Pancreas (tissue), 10 donors: ENCODE measurements at regions not wholly inside any gene's neighbourhood (a gene's known extent, or its start where the extent isn't known, plus 50 kb on each side); places are given as distances from the start of the nearest gene placed in this dataset.
A peak's percentile ranks its signal among the peaks of the same experiment; 100 is the strongest.

Source experiments
- ATAC-seq, 4 donors: fragments of 200-7000 bp; cut with Tn5 transposase; one replicate each; pipeline versions ENCODE4 v1.8.0 to v1.9.1; 2020; ENCODE audit warnings: mild to moderate bottlenecking in 4 of 4, moderate library complexity in 4 of 4
- DNase-seq, 6 donors: peaks; one replicate each; pipeline ENCODE4 v3.0.0-alpha.2; 2020
- FAIRE-seq: peaks from 2 replicates; lab custom pipeline; 2012; peaks lifted over from hg19 to GRCh38; lab: Jason Lieb, UNC
- H3K27ac ChIP-seq, 4 donors: fragments of 200-600 bp; sonication (generic); 1 replicate in 3 of 4; 2 replicates in 1 of 4; pipeline versions ENCODE4 v1.5.0 to v1.8.0; 2020
- H3K27me3 ChIP-seq, 4 donors: fragments of 200-600 bp; one replicate each; pipeline ENCODE4 v1.8.0; 2021
- H3K36me3 ChIP-seq, 3 donors: fragments of 200-600 bp; sonication (generic) in 1 of 3; one replicate each; pipeline versions ENCODE4 v1.5.0 to v1.8.0; 2020 to 2021
- H3K4me1 ChIP-seq, 3 donors: fragments of 200-600 bp; one replicate each; pipeline ENCODE4 v1.8.0; 2021
- H3K4me3 ChIP-seq, 4 donors: fragments of 200-600 bp; sonication (generic) in 2 of 4; one replicate each; pipeline versions ENCODE4 v1.5.0 to v1.8.0; 2020 to 2021
- H3K9me3 ChIP-seq, 4 donors: fragments of 200-600 bp; one replicate each; pipeline ENCODE4 v1.8.0; 2021
- CTCF ChIP-seq, 4 donors: fragments of 200-600 bp; sonication (generic) in 3 of 4; IDR thresholded peaks; one replicate each; pipeline versions ENCODE4 v1.5.0 to v1.8.0; 2021; ENCODE audit warnings: antibody characterized with exemption in 4 of 4
- WGBS, 2 donors: extraction: QIAGEN DNeasy Blood & Tissue Kit; methylation state at CpG; one replicate each; pipeline ENCODE4 v1.1.7; 2013; 5-methylcytosine and 5-hydroxymethylcytosine counted together
- intact Hi-C, 3 donors: fragments of 100-400 bp; cut with DNase I; formaldehyde crosslinking; loops; one replicate each; pipeline versions ENCODE4 v1.11.1 to v1.14.2; 2022
- donor health status: healthy with polysubstance abuse.
- donor health status: DM: no; HTN: no; CAD: no; lungs with moderate emphysema.
- donor health status: DM: no; HTN: no; CAD: no.
- donor health status: control.
- donor health status: control.
- donor health status: Bipolar disorder and iron deficiency.
- donor health status: DM: yes; HTN: yes; CAD: no.
- donor health status: DM: no; HTN: no; CAD: no.
- donor health status: DM: no; HTN: no; CAD: no.
- donor health status: DM: yes; HTN: yes; CAD: no.

- TF ChIP-seq CTCF (IDR thresholded peaks at IDR 0.05): no peak
- intact Hi-C loops: no loop called here
- no peaks in the 10 kb centered on the region for H3K9me3 ChIP-seq
- no peaks in the 10 kb centered on the region for H3K27me3 ChIP-seq
- ATAC-seq (no peak), DNase-seq (no peak), FAIRE-seq (no peak)
- H3K4me3 ChIP-seq: no peak overlapping the region
- no peaks in the 10 kb centered on the region for H3K4me1 ChIP-seq
- WGBS, 2 donors: 83 to 87% methylated on average over 4 of the region's 4 CpGs
- no peak overlapping the region for H3K27ac ChIP-seq
- H3K36me3 ChIP-seq: no peaks in the 10 kb centered on the region
Measured at GRCh38 chr1:14462851-14463250, 135.6 kb upstream of the KAZN start.

GRCh38 chr1:14466006-14466405 lies 132.5 kb upstream of the KAZN start:
- intact Hi-C loops: no loop called here
- Histone ChIP-seq H3K9me3 (no peaks in the 10 kb centered on the region), H3K36me3 (no peaks in the 10 kb centered on the region), H3K27me3 (no peaks in the 10 kb centered on the region), H3K27ac (no peak overlapping the region), H3K4me1 (no peaks in the 10 kb centered on the region), H3K4me3 (no peak overlapping the region)
- TF ChIP-seq CTCF (IDR thresholded peaks at IDR 0.05): no peak
- FAIRE-seq (no peak), DNase-seq (no peak), ATAC-seq (no peak)
- 46 to 53% methylated on average over 4 of the region's 4 CpGs for WGBS, 2 donors

GRCh38 chr1:14467112-14467511 lies 131.4 kb upstream of the KAZN start:
- WGBS, 2 donors: 45 to 68% methylated on average over 1 of the region's 1 CpG
- H3K4me3 ChIP-seq: no peak overlapping the region
- no peak overlapping the region for H3K27ac ChIP-seq
- FAIRE-seq (no peak), ATAC-seq (no peak), DNase-seq (no peak)
- H3K9me3 ChIP-seq: no peaks in the 10 kb centered on the region
- H3K4me1 ChIP-seq: no peaks in the 10 kb centered on the region
- no peaks in the 10 kb centered on the region for H3K27me3 ChIP-seq
- TF ChIP-seq CTCF (IDR thresholded peaks at IDR 0.05): peak in 1 of 4 donors; percentile 11
- intact Hi-C loops: no loop called here
- H3K36me3 ChIP-seq: no peaks in the 10 kb centered on the region

GRCh38 chr1:14468751-14469150 lies 129.7 kb upstream of the KAZN start:
- Histone ChIP-seq H3K36me3 (no peaks in the 10 kb centered on the region), H3K4me3 (no peak overlapping the region), H3K4me1 (no peaks in the 10 kb centered on the region), H3K9me3 (no peaks in the 10 kb centered on the region), H3K27ac (no peak overlapping the region), H3K27me3 (no peaks in the 10 kb centered on the region)
- FAIRE-seq: no peak
- no peak for TF ChIP-seq CTCF (IDR thresholded peaks at IDR 0.05)
- intact Hi-C loops: no loop called here
- ATAC-seq: no peak
- WGBS, 2 donors: 85 to 93% methylated on average over 7 of the region's 7 CpGs
- no peak for DNase-seq

GRCh38 chr1:14470802-14471201 lies 127.7 kb upstream of the KAZN start:
- no peak for TF ChIP-seq CTCF (IDR thresholded peaks at IDR 0.05)
- Histone ChIP-seq H3K4me1 (no peaks in the 10 kb centered on the region), H3K27ac (no peak overlapping the region), H3K9me3 (no peaks in the 10 kb centered on the region), H3K27me3 (no peaks in the 10 kb centered on the region), H3K4me3 (no peak overlapping the region), H3K36me3 (no peaks in the 10 kb centered on the region)
- 69 to 83% methylated on average over 4 of the region's 4 CpGs for WGBS, 2 donors
- DNase-seq (no peak), ATAC-seq (no peak), FAIRE-seq (no peak)
- intact Hi-C loops: no loop called here
